Umbilical cord (tissue), 1 donor: ENCODE measurements at regions not wholly inside any gene's neighbourhood (a gene's known extent, or its start where the extent isn't known, plus 50 kb on each side); places are given as distances from the start of the nearest gene placed in this dataset.
"Not testable (repeated sequence)": the region's sequence is repeated elsewhere in the genome, so short reads cannot be mapped to it uniquely, and the experiment has no call there.

Source experiments
- DNase-seq: peaks from one replicate; pipeline ENCODE4 v3.0.0-alpha.2; 2015; ENCODE audit warnings: low spot score

- peak; percentile 16 for DNase-seq
Observed at GRCh38 chr18:42326752-42327151, 371.7 kb downstream of the PIK3C3 start.

GRCh38 chr18:42328931-42329330 is 373.9 kb downstream of the PIK3C3 start:
- DNase-seq = no peak

GRCh38 chr18:42330296-42330695 is 375.3 kb downstream of the PIK3C3 start:
- no peak for DNase-seq

- DNase-seq = no peak
Observed at GRCh38 chr18:42333558-42333957, 378.5 kb downstream of the PIK3C3 start.

GRCh38 chr18:42334931-42335330 is 379.9 kb downstream of the PIK3C3 start:
- DNase-seq = no peak

GRCh38 chr18:42336139-42336538 is 381.1 kb downstream of the PIK3C3 start:
- DNase-seq = no peak

GRCh38 chr18:42337337-42337736 is 382.3 kb downstream of the PIK3C3 start:
- DNase-seq = not testable (repeated sequence)

GRCh38 chr18:42338683-42339082 is 383.6 kb downstream of the PIK3C3 start:
- DNase-seq = peak; percentile 67

GRCh38 chr18:42339372-42339771 is 384.3 kb downstream of the PIK3C3 start:
- peak; percentile 13 for DNase-seq

- DNase-seq = no peak
Observed at GRCh38 chr18:42340423-42341009, 385.5 kb downstream of the PIK3C3 start.

GRCh38 chr18:42341423-42341822 is 386.4 kb downstream of the PIK3C3 start:
- DNase-seq = no peak

GRCh38 chr18:42348722-42349121 is 393.7 kb downstream of the PIK3C3 start:
- no peak for DNase-seq

- DNase-seq = no peak
Observed at GRCh38 chr18:42351455-42351854, 396.4 kb downstream of the PIK3C3 start.

- no peak for DNase-seq
Observed at GRCh38 chr18:42360716-42361115, 405.7 kb downstream of the PIK3C3 start.

- no peak for DNase-seq
Observed at GRCh38 chr18:42363446-42364441, 408.7 kb downstream of the PIK3C3 start.

GRCh38 chr18:42364766-42365165 is 409.7 kb downstream of the PIK3C3 start:
- DNase-seq = no peak

GRCh38 chr18:42365591-42365990 is 410.6 kb downstream of the PIK3C3 start:
- DNase-seq = no peak

GRCh38 chr18:42373584-42373983 is 418.6 kb downstream of the PIK3C3 start:
- DNase-seq = no peak

GRCh38 chr18:42374961-42375360 is 419.9 kb downstream of the PIK3C3 start:
- no peak for DNase-seq

- not testable (repeated sequence) for DNase-seq
Observed at GRCh38 chr18:42378854-42379253, 423.8 kb downstream of the PIK3C3 start.

GRCh38 chr18:42381236-42381635 is 426.2 kb downstream of the PIK3C3 start:
- DNase-seq = not testable (repeated sequence)

- no peak for DNase-seq
Observed at GRCh38 chr18:42392416-42392815, 437.4 kb downstream of the PIK3C3 start.

- DNase-seq = no peak
Observed at GRCh38 chr18:42392926-42393325, 437.9 kb downstream of the PIK3C3 start.
